Neural cell (in vitro differentiated cells): ENCODE measurements at regions not wholly inside any gene's neighbourhood (a gene's known extent, or its start where the extent isn't known, plus 50 kb on each side); places are given as distances from the start of the nearest gene placed in this dataset.

Experiments used
- EP300 ChIP-seq: fragments of 450-650 bp; conservative IDR thresholded peaks from 2 replicates; pipeline ENCODE4 v1.6.1; 2014; ENCODE audit warnings: antibody characterized with exemption, mild to moderate bottlenecking, moderate library complexity; ENCODE audit not compliant: poor library complexity, severe bottlenecking
- EZH2 ChIP-seq: fragments of 200-600, 300-800 bp; shearing (Covaris generic), sonication (generic); IDR thresholded peaks from 2 replicates; pipeline ENCODE4 v1.6.1; 2014; ENCODE audit warnings: antibody characterized with exemption, low read length, borderline replicate concordance, mild to moderate bottlenecking; ENCODE audit not compliant: insufficient read depth, poor library complexity, severe bottlenecking
- POLR2AphosphoS5 ChIP-seq: IDR thresholded peaks from 2 replicates; pipeline ENCODE4 v1.6.1; 2012
- SMC3 ChIP-seq: fragments of 450-650 bp; conservative IDR thresholded peaks from 2 replicates; pipeline ENCODE4 v1.6.1; 2014; ENCODE audit warnings: antibody characterized with exemption, mild to moderate bottlenecking, moderate library complexity; ENCODE audit not compliant: poor library complexity
- TAF1 ChIP-seq: IDR thresholded peaks from 2 replicates; pipeline ENCODE4 v1.6.1; 2012; ENCODE audit warnings: low read depth
- TF ChIP-seq, protein P1 (sequence below): fragments of 450-650 bp; IDR thresholded peaks from 2 replicates; pipeline ENCODE4 v1.5.1; 2014; ENCODE audit warnings: antibody characterized with exemption, mild to moderate bottlenecking, moderate library complexity; ENCODE audit not compliant: poor library complexity, severe bottlenecking
- TF ChIP-seq, protein P2 (sequence below): IDR thresholded peaks from 2 replicates; pipeline ENCODE4 v1.6.1; 2012; ENCODE audit warnings: borderline replicate concordance

DNA sequence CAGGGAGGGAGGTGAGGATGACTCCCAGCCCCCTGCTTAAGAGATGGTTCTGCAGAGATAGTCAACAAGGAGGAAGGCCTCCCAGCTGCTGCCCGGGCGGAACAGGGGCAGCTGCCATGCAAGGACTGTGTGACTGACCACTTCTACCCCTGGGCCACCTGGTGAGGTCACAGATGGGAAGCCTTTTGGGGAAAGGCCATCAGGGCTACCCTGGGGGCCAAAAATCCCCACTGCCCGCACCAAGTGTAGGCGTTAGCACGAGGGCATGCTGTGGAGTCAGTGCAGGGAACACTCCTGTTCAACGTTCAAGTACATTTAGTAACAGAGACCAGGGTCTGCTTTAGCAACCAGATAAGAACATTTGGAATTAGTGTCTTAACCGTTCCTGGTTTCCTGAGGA is 372.9 kb downstream of the BRD1 start:
- no peak for TF ChIP-seq SMC3
- TF ChIP-seq, protein P1, sequence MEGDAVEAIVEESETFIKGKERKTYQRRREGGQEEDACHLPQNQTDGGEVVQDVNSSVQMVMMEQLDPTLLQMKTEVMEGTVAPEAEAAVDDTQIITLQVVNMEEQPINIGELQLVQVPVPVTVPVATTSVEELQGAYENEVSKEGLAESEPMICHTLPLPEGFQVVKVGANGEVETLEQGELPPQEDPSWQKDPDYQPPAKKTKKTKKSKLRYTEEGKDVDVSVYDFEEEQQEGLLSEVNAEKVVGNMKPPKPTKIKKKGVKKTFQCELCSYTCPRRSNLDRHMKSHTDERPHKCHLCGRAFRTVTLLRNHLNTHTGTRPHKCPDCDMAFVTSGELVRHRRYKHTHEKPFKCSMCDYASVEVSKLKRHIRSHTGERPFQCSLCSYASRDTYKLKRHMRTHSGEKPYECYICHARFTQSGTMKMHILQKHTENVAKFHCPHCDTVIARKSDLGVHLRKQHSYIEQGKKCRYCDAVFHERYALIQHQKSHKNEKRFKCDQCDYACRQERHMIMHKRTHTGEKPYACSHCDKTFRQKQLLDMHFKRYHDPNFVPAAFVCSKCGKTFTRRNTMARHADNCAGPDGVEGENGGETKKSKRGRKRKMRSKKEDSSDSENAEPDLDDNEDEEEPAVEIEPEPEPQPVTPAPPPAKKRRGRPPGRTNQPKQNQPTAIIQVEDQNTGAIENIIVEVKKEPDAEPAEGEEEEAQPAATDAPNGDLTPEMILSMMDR = no peak
- no peak for TF ChIP-seq EP300
- no peak for TF ChIP-seq EZH2
- TF ChIP-seq POLR2AphosphoS5 = no peak
- TF ChIP-seq TAF1 = no peak
- TF ChIP-seq, protein P2, sequence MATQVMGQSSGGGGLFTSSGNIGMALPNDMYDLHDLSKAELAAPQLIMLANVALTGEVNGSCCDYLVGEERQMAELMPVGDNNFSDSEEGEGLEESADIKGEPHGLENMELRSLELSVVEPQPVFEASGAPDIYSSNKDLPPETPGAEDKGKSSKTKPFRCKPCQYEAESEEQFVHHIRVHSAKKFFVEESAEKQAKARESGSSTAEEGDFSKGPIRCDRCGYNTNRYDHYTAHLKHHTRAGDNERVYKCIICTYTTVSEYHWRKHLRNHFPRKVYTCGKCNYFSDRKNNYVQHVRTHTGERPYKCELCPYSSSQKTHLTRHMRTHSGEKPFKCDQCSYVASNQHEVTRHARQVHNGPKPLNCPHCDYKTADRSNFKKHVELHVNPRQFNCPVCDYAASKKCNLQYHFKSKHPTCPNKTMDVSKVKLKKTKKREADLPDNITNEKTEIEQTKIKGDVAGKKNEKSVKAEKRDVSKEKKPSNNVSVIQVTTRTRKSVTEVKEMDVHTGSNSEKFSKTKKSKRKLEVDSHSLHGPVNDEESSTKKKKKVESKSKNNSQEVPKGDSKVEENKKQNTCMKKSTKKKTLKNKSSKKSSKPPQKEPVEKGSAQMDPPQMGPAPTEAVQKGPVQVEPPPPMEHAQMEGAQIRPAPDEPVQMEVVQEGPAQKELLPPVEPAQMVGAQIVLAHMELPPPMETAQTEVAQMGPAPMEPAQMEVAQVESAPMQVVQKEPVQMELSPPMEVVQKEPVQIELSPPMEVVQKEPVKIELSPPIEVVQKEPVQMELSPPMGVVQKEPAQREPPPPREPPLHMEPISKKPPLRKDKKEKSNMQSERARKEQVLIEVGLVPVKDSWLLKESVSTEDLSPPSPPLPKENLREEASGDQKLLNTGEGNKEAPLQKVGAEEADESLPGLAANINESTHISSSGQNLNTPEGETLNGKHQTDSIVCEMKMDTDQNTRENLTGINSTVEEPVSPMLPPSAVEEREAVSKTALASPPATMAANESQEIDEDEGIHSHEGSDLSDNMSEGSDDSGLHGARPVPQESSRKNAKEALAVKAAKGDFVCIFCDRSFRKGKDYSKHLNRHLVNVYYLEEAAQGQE = no peak
